Calu3 (cell line): ENCODE measurements at regions not wholly inside any gene's neighbourhood (a gene's known extent, or its start where the extent isn't known, plus 50 kb on each side); places are given as distances from the start of the nearest gene placed in this dataset.
"Not testable (repeated sequence)": the region's sequence is repeated elsewhere in the genome, so short reads cannot be mapped to it uniquely, and the experiment has no call there.

Experiments
- BruUV-seq: library from RNA; stranded (reverse); fragments of 400-500 nt; replicated peaks from 2 replicates; lab custom pipeline; 2021; lab: Mats Ljungman, UMichigan
- CTCF ChIA-PET: fragments of 300-600 bp; sonication (Branson Sonifier 250); formaldehyde crosslinking; loops from one replicate; lab custom pipeline; 2022; ENCODE audit warnings: antibody characterized with exemption; lab: Charles Lee
- DNase-seq: peaks from one replicate; pipeline ENCODE4 v3.0.0; 2022
- H3K27ac Mint-ChIP-seq: one replicate; pipeline ENCODE4 v1.8.0; 2022; ENCODE audit warnings: mixed read lengths; ENCODE audit not compliant: unreplicated experiment
- H3K27me3 Mint-ChIP-seq: one replicate; pipeline ENCODE4 v1.8.0; 2022; ENCODE audit warnings: mixed read lengths; ENCODE audit not compliant: unreplicated experiment
- H3K36me3 Mint-ChIP-seq: one replicate; pipeline ENCODE4 v1.8.0; 2022; ENCODE audit warnings: mild to moderate bottlenecking, moderate library complexity, mixed read lengths; ENCODE audit not compliant: insufficient read depth, unreplicated experiment
- H3K4me1 Mint-ChIP-seq: one replicate; pipeline ENCODE4 v1.8.0; 2022; ENCODE audit warnings: mild to moderate bottlenecking, low read depth, mixed read lengths; ENCODE audit not compliant: unreplicated experiment
- H3K4me3 Mint-ChIP-seq: one replicate; pipeline ENCODE4 v1.8.0; 2022; ENCODE audit warnings: mild to moderate bottlenecking, low read depth, moderate library complexity, mixed read lengths; ENCODE audit not compliant: unreplicated experiment
- H3K9me3 Mint-ChIP-seq: one replicate; pipeline ENCODE4 v1.8.0; 2022; ENCODE audit warnings: low read depth, mixed read lengths; ENCODE audit not compliant: unreplicated experiment
- intact Hi-C: fragments of 100-400 bp; cut with micrococcal nuclease; formaldehyde crosslinking; loops from one replicate; pipeline ENCODE4 v1.10.0; 2022; ENCODE audit not compliant: unreplicated experiment
- TF ChIP-seq, protein P1 (sequence below): fragments of 200-600 bp; IDR thresholded peaks from one replicate; pipeline ENCODE4 v1.8.0; 2022; ENCODE audit warnings: antibody characterized with exemption; ENCODE audit not compliant: unreplicated experiment

DNA sequence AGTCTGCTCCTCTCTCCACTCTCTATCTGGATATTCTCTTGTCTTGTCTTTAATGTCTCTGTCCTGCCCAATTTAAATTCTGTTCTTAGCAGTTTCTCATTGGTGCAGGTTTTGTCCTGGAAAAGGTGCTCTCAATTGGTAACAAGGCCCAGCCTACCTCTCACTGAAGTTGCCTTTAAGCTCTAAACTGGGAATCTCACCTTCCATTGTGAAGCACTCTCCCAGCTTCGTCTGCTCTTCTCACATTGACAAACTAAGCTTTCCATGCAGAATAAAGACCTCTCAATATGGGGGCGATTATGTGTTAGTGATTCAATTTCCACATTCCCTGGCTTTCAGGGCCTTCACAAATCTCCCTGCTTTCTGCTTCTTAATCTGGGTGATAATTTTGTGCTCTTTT, 1712.2 kb downstream of the GRIK2 start:
- H3K4me3 Mint-ChIP-seq, result no peak overlapping the region
- no peaks in the 10 kb centered on the region for H3K36me3 Mint-ChIP-seq
- H3K27ac Mint-ChIP-seq, result no peak overlapping the region
- no peaks in the 10 kb centered on the region for H3K27me3 Mint-ChIP-seq
- peaks cover 2% of the 10 kb centered on the region for H3K9me3 Mint-ChIP-seq
- CTCF ChIA-PET, result no interaction called here
- BruUV-seq, result no TSS peak
- H3K4me1 Mint-ChIP-seq, result no peaks in the 10 kb centered on the region
- intact Hi-C loops, result no loop called here
- TF ChIP-seq, protein P1, sequence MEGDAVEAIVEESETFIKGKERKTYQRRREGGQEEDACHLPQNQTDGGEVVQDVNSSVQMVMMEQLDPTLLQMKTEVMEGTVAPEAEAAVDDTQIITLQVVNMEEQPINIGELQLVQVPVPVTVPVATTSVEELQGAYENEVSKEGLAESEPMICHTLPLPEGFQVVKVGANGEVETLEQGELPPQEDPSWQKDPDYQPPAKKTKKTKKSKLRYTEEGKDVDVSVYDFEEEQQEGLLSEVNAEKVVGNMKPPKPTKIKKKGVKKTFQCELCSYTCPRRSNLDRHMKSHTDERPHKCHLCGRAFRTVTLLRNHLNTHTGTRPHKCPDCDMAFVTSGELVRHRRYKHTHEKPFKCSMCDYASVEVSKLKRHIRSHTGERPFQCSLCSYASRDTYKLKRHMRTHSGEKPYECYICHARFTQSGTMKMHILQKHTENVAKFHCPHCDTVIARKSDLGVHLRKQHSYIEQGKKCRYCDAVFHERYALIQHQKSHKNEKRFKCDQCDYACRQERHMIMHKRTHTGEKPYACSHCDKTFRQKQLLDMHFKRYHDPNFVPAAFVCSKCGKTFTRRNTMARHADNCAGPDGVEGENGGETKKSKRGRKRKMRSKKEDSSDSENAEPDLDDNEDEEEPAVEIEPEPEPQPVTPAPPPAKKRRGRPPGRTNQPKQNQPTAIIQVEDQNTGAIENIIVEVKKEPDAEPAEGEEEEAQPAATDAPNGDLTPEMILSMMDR, result no peak
- no peak for DNase-seq

DNA sequence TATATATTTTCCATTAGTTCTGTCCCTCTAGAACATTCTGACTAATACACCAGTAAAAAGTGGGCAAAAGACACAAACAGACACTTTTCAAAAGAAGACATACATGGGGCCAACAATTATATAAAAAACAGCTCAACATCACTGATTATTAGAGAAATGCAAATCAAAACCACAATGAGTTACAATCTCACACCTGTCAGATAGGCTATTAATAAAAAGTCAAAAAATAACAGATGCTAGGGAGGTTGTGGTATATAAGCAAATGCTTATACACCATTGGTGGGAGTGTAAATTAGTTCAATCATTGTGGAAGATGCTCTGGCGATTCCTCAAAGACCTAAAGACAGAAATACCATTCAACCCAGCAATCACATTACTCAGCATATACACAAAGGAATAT, 1707.8 kb downstream of the GRIK2 start:
- Mint-ChIP-seq H3K36me3 (no peaks in the 10 kb centered on the region), H3K4me1 (no peaks in the 10 kb centered on the region), H3K27ac (no peak overlapping the region), H3K9me3 (peaks cover 6% of the 10 kb centered on the region), H3K4me3 (no peak overlapping the region), H3K27me3 (no peaks in the 10 kb centered on the region)
- CTCF ChIA-PET, result no interaction called here
- BruUV-seq, result no TSS peak
- no peak for DNase-seq
- intact Hi-C loops, result no loop called here
- TF ChIP-seq, protein P1, result no peak

DNA sequence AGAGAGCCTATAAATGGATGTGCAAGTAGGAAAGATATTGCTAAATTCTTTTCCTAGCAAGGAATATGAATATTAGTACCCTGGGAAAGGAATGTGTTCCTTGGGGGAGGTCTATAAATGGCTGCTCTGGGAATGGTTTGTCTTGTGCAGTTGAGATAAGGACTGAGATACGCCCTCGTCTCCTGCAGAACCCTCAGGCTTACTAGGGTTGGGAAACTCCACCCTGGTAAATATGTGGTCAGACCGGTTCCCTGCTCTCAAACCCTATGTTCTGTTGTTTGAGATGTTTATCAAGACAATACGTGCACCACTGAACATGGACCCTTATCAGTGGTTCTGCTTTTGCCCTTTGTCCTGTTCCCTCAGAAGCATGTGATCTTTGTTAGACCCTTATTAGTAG, 1698.9 kb downstream of the GRIK2 start:
- peak; percentile 15 for DNase-seq
- CTCF ChIA-PET, H3K36me3 Mint-ChIP-seq, H3K27ac Mint-ChIP-seq, H3K4me1 Mint-ChIP-seq, H3K27me3 Mint-ChIP-seq, H3K4me3 Mint-ChIP-seq, BruUV-seq, H3K9me3 Mint-ChIP-seq, intact Hi-C loops: not testable (repeated sequence)

DNA sequence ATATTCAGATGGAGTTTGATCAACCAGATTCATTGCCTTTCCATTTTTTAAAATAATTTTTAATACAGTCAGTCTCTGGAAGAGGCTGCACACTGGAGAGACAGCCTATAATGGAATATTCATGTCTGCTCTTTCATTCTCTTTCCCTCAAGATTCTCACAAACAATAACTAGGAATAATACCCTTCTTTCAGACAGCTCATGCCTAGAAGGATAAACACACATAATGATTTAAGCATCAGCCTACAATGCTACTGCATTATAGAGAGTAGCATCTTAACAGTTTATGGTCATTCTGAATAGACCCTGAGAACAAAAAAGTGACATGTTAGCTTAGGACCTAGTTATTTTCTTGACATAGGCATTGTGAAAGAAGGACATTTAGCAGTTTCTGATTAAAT, 1692.3 kb downstream of the GRIK2 start:
- no peaks in the 10 kb centered on the region for H3K27me3 Mint-ChIP-seq

DNA sequence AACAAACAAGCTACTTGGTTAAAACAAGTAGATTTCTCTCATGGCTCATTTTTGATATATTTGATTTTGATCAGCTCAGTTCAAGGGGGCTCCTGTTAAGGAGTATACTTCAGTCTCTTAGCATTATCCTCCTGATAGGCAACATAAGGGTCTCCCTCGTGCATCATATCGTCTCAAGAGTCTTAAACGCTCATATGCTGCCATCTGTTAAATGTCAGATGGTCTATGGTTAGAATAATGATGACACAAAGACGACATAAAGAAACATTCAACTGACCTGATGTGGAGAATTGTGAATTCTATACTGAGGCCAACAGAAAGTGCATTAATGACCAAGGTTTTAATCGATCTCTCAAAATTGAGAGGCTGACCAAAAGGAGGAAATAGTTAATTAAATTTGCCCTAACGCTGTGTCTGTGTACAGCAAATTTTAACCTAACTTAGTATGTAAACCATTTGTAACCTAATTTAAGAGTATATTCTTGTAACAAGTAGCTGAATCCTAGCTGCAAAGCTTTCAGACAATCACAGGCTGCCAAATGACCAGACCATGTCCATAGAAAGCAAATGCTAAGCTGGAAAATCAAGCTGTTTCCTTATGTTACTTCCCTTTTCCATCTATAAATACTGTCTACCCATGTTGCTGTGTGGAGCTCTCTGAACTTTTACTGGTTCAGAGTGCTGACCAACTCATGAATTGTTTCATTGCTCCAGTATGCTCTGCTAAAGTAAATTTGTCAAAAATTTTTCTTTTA, 1688.5 kb downstream of the GRIK2 start:
- TF ChIP-seq, protein P1, result no peak
- BruUV-seq, result no TSS peak
- H3K27ac Mint-ChIP-seq, result no peak overlapping the region
- CTCF ChIA-PET, result no interaction called here
- H3K4me3 Mint-ChIP-seq, result no peak overlapping the region
- no peaks in the 10 kb centered on the region for H3K27me3 Mint-ChIP-seq
- H3K9me3 Mint-ChIP-seq, result peaks cover 4% of the 10 kb centered on the region
- no peaks in the 10 kb centered on the region for H3K4me1 Mint-ChIP-seq
- DNase-seq, result no peak
- intact Hi-C loops, result no loop called here
- H3K36me3 Mint-ChIP-seq, result no peaks in the 10 kb centered on the region

More for the DNA sequence above, 1692.3 kb downstream of the GRIK2 start:
- no peak overlapping the region for H3K27ac Mint-ChIP-seq
- H3K4me3 Mint-ChIP-seq, result no peak overlapping the region
- CTCF ChIA-PET, result no interaction called here
- H3K36me3 Mint-ChIP-seq, result no peaks in the 10 kb centered on the region
- intact Hi-C loops, result no loop called here
- TF ChIP-seq, protein P1, result no peak
- no peak for DNase-seq
- H3K4me1 Mint-ChIP-seq, result no peaks in the 10 kb centered on the region
- H3K9me3 Mint-ChIP-seq, result no peaks in the 10 kb centered on the region
- no TSS peak for BruUV-seq
